Left colon (tissue), 2 donors: ENCODE measurements at regions not wholly inside any gene's neighbourhood (a gene's known extent, or its start where the extent isn't known, plus 50 kb on each side); places are given as distances from the start of the nearest gene placed in this dataset.

Experiments used
- ATAC-seq: fragments of 200-7000 bp; cut with Tn5 transposase; one replicate; pipeline ENCODE4 v1.9.1; 2020; ENCODE audit warnings: mild to moderate bottlenecking, moderate library complexity
- DNase-seq, 2 donors: peaks; one replicate each; pipeline ENCODE4 v3.0.0-alpha.2; 2020
- intact Hi-C, 2 donors: fragments of 100-400 bp; cut with DNase I in 1 of 2; cut with micrococcal nuclease in 1 of 2; formaldehyde crosslinking; loops; one replicate each; pipeline versions ENCODE4 v1.11.2 to v1.14.0; 2022; cut with DNase I, micrococcal nuclease
- donor health status: DM: no; HTN: no; CAD: no.
- donor health status: DM: yes; HTN: yes; CAD: no.

DNA sequence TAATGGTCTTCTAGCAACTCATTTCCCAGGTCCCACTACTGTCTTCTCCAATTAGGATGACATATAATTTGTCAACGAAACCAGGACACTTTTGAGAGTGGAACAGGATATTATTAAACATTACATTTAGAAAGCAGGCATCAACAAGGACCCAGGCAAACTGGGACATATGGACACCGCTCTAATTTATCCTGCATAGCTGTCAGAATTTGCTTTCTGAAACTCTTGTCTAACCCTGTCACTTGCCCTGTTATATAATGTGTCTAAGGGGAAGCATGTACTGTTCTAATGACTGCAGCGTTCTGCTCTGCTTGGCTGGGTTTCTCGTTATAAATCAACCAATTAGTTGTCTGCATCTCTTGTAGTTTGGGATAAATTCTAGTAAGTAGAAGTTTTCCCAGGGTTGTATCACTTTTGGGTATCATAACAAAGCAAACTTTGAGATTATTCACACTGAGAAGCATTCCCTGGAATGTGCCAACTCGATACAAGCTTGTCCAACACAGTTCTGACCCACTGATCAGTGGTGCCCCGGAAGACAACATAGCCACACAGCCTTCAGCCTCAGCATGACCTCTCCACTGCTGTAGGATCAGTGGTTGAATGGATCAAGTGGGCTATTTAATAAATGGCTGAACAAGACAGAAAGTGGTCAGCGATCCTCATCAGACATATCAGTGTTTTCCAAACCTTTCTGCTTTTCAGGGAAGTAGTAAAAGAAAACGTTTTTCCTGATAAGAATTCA, 228.1 kb downstream of the KIF20B start:
- DNase-seq: no peak
- no peak for ATAC-seq
- intact Hi-C loops: no loop called here

DNA sequence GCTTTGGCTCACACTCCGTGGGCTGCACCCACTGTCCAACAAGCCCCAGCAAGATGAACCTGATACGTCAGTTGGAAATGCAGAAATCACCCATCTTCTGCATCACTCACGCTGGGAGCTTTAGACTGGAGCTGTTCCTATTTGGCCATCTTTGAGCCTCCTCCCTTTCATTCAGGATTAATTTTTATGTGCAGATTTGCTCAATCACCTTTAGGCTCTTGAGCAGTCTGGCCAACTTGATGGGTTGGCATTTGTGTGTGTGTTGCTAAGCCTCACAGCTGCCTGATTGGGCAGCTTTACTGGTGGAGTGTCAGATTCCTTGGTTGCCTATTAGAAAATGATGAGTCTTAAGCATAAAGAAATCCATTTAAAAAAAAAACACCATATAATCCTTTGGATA, 236.1 kb downstream of the KIF20B start:
- ATAC-seq: no peak

DNA sequence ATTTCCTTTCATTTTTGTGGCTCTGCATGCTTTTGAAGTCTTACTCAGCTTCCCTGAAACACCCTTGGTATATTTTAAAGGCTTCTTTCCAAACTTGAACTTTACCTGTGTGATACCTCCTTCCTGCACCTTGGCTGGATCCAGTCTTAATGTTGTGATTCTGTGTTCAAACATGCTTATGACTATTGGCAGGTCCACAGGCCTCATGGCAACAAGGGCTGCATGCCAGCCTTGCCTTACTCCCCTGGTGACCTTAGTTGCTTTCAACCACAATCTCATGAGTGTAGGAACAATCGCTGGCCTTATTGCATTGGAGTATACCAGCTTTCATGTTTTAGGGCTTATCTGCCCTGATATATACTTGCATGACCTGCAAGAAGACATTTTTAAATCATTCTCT, 238.7 kb downstream of the KIF20B start:
- intact Hi-C loops: no loop called here
- no peak for ATAC-seq

More for the DNA sequence above, 236.1 kb downstream of the KIF20B start:
- no peak for DNase-seq
- intact Hi-C loops: no loop called here

DNA sequence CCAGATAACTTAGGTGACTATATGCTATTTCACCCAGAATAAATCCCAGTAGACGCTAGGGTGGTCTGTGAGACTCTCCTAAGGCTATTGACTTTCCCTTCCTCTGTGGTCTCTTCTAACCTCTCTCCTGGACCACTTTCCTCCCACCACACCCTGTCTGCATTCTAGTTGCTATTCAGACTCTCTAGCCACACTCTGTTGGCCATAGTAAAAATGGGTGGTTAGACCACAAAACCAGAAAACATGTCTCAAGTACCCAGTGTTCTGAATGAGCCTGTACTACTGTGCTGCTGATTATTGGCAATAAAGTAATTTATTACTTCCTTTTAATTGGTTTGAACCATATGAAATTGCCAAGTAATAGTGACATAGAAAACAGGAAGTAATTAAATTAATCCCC, 240.8 kb downstream of the KIF20B start:
- DNase-seq: no peak
- no peak for ATAC-seq
- intact Hi-C loops: no loop called here

More for the DNA sequence above, 238.7 kb downstream of the KIF20B start:
- DNase-seq: no peak

DNA sequence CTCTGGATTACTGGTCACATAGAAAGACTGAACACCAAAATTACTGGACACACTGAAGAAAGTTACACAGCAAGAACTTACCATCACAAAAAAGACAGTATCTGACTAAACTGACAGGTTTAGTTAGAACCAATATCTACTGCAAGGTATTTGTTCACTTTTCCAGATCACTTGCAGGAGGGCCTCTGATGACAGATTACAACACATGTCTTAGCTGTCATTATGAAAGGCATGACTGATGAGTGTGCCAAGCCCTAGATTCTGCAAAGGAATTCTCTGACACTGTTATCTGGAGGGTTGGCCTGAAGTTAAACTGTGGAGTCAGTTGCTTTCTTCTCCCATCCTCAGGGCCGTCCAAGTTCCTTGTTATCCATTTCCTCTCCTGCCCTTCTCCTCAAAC, 242.7 kb downstream of the KIF20B start:
- intact Hi-C loops: no loop called here
- no peak for ATAC-seq

DNA sequence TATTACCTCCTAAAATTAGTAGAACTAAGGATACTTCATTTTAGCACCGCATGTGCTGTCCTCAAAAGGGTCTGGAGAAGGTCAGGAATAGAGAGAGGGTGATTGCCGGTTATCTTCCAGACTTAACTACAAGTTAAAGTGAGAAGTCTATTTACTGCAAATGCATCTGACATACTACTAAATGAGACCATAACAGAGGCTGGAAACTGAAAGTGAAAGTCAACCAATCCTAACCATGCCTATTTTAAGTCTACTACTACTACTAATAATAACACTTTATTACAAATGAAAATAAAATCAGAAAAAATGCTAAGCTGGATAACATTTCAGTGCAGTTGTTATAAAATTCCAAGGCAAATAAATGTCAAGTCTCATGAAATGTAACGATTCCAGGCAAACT, 244.7 kb downstream of the KIF20B start:
- intact Hi-C loops: no loop called here
- no peak for ATAC-seq
- no peak for DNase-seq

More for the DNA sequence above, 242.7 kb downstream of the KIF20B start:
- no peak for DNase-seq

DNA sequence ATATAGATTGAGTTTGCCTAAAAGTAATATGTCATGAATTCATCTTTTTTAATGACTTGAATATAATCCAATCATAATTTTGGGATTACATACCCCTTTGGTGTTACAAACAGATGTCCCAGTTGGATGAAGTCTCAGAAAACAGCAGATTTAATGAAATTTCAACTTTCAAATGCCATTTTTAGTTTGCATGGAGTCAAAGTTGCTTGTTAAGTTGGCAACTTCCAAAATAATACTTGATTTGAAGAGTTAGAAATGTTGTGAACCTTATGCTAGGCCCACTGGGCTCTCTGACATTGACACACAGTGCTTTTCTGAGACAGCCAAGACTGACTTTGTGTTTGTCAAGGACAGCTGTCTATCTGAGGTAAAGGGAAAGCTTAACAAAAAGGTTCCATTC, 248.1 kb downstream of the KIF20B start:
- DNase-seq: no peak
- intact Hi-C loops: no loop called here
- no peak for ATAC-seq

DNA sequence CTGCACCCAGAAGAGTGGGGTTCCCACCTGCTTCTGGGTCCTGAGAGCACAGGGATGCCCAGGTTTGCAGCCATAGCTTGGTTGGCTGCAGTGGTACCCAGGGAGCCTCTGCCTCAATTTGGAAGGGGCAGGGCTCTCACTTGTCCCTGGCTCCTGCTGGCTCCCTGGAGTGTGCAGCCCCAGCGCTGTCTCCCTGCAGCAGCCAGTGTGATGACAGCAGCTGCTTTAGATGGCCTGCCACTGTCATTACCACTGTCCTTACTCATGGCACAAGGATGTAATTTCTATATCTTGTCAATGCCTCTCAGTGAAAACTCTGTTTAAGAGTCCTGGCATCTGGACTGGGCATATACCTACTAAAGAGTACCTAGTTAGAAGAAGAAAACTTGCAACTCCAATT, 250.9 kb downstream of the KIF20B start:
- DNase-seq: no peak
- intact Hi-C loops: no loop called here
- no peak for ATAC-seq

DNA sequence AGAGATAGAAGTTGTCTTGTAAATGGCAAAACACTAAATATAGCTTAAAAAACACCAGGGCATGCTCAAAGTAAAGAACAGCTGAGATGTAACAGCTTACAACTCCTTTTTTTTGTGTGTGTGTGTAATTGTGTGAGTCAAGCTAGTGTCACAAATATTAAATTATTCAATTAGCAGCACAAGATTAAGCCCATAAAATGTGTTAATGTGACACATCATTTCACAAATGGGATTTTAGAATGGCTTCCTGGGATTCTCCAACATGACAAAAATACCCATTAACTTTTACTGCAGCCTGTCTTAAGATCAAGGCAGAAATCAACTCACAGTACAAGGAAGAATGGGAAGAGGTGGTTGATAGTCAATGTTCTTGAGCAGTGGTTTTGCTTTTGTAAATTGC, 251.4 kb downstream of the KIF20B start:
- DNase-seq: no peak
- no peak for ATAC-seq
- intact Hi-C loops: no loop called here

DNA sequence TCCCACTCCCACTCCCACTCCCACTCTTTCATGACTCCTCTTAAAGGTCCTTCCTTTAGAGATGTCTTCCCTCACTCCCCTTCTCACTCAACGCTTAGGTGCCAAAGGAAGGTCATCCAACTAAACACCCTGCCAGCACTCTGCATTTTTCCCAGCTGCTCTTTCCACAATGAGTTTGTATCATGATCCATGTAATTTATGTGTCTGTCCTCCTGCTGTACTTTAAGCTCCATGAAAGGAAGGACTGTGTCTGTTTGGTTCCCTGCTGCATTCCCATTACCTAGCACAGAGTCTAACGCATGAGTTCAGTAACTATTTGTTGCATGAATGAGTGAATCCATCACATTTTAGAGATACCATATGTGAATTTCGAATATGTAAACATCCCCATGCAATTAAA, 252.7 kb downstream of the KIF20B start:
- intact Hi-C loops: no loop called here
- DNase-seq: no peak
- ATAC-seq: no peak

DNA sequence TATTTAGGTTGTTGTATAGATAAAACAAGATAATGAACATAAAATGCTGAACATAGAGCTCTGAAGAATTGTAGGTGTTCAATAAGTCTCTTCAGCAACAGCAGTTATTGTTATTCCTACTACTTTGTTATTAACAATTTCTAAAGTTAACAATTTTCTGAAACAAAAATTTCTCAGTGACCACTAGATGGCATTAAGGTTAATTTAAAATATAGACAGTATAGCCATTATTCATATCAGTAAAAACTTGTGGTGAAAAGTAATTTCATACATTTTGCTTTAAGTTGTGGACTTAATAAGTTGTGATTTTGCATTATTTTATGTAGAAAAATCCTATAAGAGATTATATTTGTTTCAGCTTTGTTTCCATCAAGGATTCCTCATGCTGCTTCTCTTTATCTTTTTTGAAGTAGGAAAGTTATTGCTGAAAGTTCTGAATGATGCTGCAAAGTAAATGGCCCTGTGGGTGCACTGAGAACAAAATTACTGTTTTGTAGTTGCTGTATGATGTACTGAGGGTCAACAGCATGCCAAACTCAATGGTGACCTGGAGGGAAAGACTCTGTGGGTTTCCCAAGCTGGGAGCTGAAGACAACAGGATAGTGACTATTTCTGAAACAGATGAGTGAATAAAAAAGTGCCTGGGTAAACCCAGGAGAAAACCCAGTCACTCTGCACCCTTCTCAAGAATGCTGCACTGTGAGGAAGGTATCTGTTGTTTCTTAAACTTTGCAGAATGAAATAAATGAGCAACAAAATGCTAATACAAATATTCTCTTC, 253.6 kb downstream of the KIF20B start:
- intact Hi-C loops: no loop called here
- DNase-seq: no peak
- no peak for ATAC-seq

DNA sequence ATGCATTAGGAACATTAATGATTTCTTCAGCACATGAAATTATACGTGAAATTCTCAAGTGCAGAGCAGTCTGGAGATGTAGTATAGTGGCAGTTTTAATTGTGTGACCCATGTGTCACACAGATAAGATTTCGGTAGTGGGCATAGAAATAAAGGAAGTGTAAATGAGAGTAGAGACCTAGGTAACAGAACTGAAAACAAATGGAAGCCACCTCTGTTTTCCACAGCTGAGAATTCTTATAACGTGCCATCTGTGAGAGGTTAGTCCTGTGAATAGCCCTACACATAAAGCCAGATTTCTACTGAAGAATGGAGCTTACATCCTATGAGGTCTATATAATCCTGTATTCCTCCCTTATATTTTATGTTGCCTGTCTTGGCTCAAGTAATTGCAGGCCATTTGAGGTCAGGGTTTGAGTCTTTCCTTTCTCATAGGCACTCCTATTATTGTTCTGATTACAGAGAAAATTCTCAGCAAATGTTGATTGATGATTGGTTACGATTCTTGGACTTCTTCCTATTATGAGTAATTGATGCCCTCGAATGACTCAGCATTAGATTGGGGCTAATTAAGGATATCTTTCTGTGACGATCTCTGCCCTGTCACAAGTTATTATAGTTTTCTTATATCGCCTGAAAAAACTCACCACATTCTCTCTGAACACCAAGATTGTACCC, 258.2 kb downstream of the KIF20B start:
- ATAC-seq (no peak), DNase-seq (no peak)
- intact Hi-C loops: no loop called here

DNA sequence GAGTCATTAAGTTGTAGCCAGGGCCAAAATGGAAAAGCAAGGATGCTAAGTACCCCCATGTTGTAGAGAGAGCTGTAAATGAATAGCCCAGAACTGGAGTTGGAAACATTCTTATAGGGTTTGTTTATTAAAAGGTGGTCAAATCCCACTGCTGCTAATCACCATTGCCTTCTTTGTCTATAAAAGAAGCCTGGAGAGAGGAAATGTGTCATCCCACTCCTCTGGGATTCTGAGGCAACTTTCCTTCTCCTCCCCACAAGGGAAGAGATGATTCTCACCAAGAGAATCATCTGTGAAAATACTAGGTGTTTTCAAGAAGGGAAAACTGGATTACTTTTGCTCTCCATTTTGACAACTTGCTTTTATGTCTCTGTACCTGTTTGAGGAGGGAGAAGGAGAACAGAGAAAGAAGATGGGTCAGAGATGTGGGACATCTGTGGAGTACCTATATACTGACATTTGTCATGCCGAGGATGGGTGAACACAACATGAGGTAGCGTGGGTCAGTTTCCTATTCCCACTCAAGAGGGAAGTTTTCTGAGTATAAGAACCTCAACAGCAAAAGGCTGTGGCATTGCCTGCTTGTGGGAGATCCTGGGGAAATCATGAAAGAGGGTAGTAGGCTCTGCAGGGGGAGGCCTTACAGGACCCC, 262.2 kb downstream of the KIF20B start:
- no peak for DNase-seq
- no peak for ATAC-seq
- intact Hi-C loops: no loop called here

DNA sequence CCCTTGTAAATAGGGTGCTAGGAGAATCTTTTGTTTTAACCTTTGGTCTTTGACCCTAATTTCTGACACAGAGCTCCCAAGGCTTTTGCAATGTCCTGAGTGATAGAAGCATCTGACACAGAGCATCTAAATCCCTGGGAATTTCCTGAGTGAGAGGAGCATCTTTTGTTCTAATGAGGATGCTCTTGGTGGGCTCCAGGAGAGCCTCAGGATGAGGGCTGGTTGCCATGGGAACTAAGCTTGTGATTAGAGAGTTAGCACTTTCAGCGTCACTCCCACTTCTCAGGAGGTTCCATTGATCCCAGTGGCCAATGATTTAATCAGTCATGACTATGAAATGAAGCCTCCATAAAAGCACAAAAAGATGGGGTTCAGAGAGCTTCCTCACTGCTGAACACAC, 264.8 kb downstream of the KIF20B start:
- ATAC-seq (no peak), DNase-seq (no peak)
- intact Hi-C loops: no loop called here

DNA sequence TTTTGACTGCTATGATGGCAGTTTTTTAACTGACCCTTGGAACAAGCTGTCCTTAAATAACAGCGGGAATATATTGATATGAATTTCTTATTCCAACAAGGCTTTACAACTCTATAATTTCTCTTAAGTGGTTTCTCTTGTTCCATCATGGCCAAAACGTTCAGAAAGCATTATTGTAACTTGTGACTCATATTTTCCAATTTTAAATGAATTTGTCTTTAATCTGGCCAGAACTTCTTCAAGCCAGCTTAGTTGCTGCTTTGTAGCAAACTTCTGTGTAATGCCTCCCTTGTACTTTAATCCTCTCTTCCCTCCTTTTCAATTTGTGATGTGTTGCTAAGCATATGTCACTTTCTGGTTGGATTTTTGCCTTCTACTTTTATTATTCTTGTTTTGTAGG, 271.9 kb downstream of the KIF20B start:
- DNase-seq (no peak), ATAC-seq (no peak)
- intact Hi-C loops: no loop called here

DNA sequence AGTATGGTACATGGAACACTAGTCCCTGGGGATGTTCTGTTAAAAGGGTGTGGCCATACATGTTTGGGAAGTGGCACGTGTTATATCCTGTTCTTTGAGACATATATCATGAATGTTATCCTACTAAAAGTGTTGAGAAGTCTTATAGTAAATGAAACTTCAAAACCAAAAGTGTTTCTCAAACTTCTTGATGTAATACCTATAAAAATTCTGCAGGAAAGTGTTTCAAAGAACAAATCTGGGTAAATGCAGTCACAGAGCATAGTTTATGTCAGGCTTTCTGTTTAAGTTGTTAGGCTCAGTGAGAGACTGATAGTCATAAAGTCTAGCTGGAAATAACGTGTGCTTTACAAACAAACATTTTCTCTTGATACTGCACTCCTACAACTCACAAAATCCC, 273.7 kb downstream of the KIF20B start:
- DNase-seq: no peak
- ATAC-seq: no peak
- intact Hi-C loops: no loop called here

DNA sequence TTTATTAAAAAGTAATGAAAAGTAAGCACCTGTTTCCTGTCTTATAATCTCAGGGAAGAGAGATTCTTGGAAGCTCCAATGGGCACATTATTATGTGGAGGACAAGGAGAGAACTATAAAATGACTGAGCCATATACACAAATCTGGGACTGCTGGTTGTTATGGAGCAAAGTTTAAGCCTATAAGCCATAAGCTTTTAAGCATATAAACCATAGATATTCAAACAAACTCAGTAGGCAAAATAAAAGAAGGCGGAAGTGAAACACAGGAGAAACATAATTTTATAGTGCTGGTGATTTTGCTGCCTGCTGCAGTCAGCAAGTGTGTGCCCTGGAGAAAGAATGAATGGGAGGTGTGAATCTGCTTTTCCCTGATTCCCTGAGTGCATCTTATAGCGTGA, 274.4 kb downstream of the KIF20B start:
- no peak for DNase-seq

DNA sequence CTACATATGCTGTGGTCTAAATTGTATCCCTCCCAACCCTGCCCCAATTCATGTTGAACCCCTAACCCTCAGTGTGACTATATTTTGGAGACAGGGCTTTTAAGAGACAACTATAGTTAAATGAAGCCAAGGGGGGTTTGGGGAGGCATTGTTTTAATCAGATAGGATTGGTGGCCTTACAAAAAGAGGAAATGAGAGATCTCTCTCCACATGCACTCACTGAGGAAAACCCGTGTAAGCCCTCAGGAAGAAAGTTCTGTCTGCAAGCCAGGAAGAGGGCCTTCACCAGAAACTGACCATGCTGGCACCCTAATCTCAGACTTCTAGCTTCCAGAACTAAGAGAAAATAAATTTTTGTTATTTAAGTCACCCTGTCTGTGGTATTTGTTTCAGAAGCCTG, 276.7 kb downstream of the KIF20B start:
- DNase-seq: no peak
- ATAC-seq: no peak
- intact Hi-C loops: no loop called here

More for the DNA sequence above, 274.4 kb downstream of the KIF20B start:
- peak; percentile 91 for ATAC-seq
- intact Hi-C loops: no loop called here

DNA sequence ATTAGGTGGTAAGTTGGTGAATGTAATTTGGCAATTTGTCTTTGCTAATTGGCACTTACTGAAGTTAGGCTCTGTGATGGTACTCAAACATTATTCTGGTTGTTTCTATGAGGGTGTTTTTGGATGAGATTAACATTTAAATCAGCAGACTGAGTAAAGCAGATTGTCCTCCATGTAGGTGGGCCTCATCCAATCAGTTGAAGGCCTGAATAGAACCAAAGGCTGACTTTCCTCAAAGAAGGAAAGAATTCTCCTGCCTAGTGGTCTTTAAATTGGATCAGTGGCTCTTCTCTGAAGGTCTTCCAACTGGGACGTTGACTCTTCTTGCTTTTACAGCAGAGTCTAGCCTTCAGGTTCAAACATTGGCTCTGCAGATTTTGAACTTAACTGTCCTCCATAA, 278.3 kb downstream of the KIF20B start:
- intact Hi-C loops: no loop called here
- DNase-seq: no peak
- ATAC-seq: no peak

DNA sequence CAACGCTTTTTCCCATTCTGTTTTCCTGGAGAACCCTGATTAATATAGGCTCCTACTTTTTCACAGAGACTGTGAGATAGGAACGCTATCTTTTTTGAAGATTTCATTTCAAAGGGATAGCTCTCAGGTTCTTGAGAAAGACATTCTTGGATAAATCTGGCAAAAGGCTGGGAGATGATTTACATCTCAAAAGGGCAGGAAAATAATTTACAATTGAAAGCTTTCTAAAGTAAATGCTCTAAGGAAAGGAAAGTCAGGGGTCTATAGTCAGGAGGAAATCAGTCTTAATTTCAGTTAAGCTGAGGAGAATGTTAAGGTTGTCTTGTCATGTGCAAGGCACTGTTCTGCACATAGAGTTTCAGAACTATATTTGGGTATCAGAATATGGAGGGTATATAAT, 278.8 kb downstream of the KIF20B start:
- intact Hi-C loops: no loop called here
- ATAC-seq: no peak

More for the DNA sequence above, 278.8 kb downstream of the KIF20B start:
- DNase-seq: no peak
